Endothelial cell (in vitro differentiated cells): ENCODE measurements at regions not wholly inside any gene's neighbourhood (a gene's known extent, or its start where the extent isn't known, plus 50 kb on each side); places are given as distances from the start of the nearest gene placed in this dataset.

Experiments
- DNase-seq: peaks from one replicate; pipeline ENCODE4 v3.0.0; 2021; ENCODE audit warnings: low spot score
- H3K27ac Mint-ChIP-seq: one replicate; pipeline ENCODE4 v1.8.0; 2021; ENCODE audit warnings: mixed read lengths, inconsistent platforms; ENCODE audit not compliant: unreplicated experiment
- H3K27me3 Mint-ChIP-seq: one replicate; pipeline ENCODE4 v1.8.0; 2021; ENCODE audit warnings: mild to moderate bottlenecking, moderate library complexity, mixed read lengths, inconsistent platforms; ENCODE audit not compliant: unreplicated experiment
- H3K36me3 Mint-ChIP-seq: one replicate; pipeline ENCODE4 v1.8.0; 2021; ENCODE audit warnings: mild to moderate bottlenecking, low read depth, mixed read lengths, inconsistent platforms; ENCODE audit not compliant: unreplicated experiment
- H3K4me1 Mint-ChIP-seq: one replicate; pipeline ENCODE4 v1.8.0; 2021; ENCODE audit warnings: mild to moderate bottlenecking, mixed read lengths, inconsistent platforms; ENCODE audit not compliant: unreplicated experiment
- H3K4me3 Mint-ChIP-seq: one replicate; pipeline ENCODE4 v1.8.0; 2021; ENCODE audit warnings: mild to moderate bottlenecking, mixed read lengths, inconsistent platforms; ENCODE audit not compliant: unreplicated experiment
- H3K9me3 Mint-ChIP-seq: one replicate; pipeline ENCODE4 v1.8.0; 2021; ENCODE audit warnings: mixed read lengths, inconsistent platforms; ENCODE audit not compliant: unreplicated experiment
- TF ChIP-seq, protein P1 (sequence below): fragments of 200-600 bp; sonication (generic); IDR thresholded peaks from one replicate; pipeline ENCODE4 v1.5.0; 2021; ENCODE audit warnings: antibody characterized with exemption; ENCODE audit not compliant: unreplicated experiment

DNA sequence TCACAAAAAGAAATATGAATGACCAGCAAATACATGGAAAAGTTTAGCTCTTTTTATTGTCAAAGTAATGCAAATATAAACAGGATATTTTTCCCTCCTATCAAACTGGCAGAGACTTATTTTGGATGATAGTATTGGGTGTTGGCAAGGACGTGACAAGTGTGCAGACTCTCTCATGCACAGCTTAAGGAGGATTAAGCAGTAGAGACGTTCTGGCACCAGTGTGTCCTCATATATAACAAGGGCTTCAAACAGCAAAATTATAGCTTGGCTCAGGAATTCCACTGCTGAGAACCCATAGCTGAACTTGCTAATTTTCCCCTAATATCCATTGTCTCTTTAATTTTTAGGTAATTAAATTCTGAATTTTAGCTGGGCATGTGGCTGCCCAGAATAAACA is 114.4 kb downstream of the FAM124B start:
- no peaks in the 10 kb centered on the region for H3K4me1 Mint-ChIP-seq
- no peak overlapping the region for H3K27ac Mint-ChIP-seq
- DNase-seq = no peak
- no peaks in the 10 kb centered on the region for H3K27me3 Mint-ChIP-seq
- H3K36me3 Mint-ChIP-seq = no peaks in the 10 kb centered on the region
- H3K9me3 Mint-ChIP-seq = no peaks in the 10 kb centered on the region
- TF ChIP-seq, protein P1, sequence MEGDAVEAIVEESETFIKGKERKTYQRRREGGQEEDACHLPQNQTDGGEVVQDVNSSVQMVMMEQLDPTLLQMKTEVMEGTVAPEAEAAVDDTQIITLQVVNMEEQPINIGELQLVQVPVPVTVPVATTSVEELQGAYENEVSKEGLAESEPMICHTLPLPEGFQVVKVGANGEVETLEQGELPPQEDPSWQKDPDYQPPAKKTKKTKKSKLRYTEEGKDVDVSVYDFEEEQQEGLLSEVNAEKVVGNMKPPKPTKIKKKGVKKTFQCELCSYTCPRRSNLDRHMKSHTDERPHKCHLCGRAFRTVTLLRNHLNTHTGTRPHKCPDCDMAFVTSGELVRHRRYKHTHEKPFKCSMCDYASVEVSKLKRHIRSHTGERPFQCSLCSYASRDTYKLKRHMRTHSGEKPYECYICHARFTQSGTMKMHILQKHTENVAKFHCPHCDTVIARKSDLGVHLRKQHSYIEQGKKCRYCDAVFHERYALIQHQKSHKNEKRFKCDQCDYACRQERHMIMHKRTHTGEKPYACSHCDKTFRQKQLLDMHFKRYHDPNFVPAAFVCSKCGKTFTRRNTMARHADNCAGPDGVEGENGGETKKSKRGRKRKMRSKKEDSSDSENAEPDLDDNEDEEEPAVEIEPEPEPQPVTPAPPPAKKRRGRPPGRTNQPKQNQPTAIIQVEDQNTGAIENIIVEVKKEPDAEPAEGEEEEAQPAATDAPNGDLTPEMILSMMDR = no peak
- no peak overlapping the region for H3K4me3 Mint-ChIP-seq

GRCh38 chr2:224286923-224287322 is 115.0 kb downstream of the FAM124B start:
- Mint-ChIP-seq H3K27me3 (no peaks in the 10 kb centered on the region), H3K4me3 (no peak overlapping the region), H3K27ac (no peak overlapping the region), H3K36me3 (no peaks in the 10 kb centered on the region), H3K4me1 (no peaks in the 10 kb centered on the region), H3K9me3 (no peaks in the 10 kb centered on the region)
- TF ChIP-seq, protein P1 = peak; percentile 22
- DNase-seq = no peak

DNA sequence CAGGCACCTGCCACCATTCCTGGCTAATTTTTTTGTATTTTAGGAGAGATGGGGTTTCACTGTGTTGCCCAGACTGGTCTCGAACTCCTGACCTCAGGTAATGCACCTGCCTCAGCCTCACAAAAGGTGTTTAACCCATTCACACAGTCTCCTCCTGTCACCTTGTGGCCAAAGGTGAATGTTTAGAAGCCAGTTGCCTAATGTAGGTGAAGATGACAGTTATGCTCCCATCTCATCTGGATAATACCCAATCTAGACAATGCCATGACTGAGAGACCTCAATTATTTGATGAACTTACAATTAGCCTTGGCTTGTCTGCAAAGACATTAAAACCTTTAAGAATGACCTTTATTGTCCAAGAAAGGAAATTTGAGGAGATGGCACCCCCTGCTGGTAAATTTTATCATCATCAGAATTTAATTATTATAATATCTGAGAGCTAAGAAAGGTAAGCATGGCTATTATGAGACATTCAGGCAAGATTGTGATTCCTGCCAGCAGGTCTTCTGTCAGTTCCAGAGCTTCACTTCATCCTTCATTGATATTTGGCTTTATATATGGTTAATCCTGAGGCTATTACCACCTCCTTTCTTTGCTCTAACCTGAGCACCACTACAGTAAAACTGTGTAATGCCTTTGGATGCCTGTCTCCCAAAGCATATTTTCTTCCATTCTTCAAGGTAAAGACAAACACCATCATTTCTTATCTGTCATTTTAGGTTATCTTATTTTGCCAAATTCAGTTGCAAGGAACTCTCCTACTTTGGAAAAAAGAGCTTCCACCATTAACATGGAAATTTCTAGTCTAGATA is 117.6 kb downstream of the FAM124B start:
- Mint-ChIP-seq H3K4me3 (no peak overlapping the region), H3K27me3 (no peaks in the 10 kb centered on the region), H3K9me3 (no peaks in the 10 kb centered on the region), H3K4me1 (peaks cover 2% of the 10 kb centered on the region), H3K36me3 (no peaks in the 10 kb centered on the region), H3K27ac (no peak overlapping the region)
- TF ChIP-seq, protein P1 = peak; percentile 88
- no peak for DNase-seq

- Mint-ChIP-seq H3K9me3 (no peaks in the 10 kb centered on the region), H3K27me3 (no peaks in the 10 kb centered on the region), H3K27ac (no peak overlapping the region), H3K36me3 (no peaks in the 10 kb centered on the region), H3K4me3 (no peak overlapping the region), H3K4me1 (peaks cover 2% of the 10 kb centered on the region)
- no peak for DNase-seq
- TF ChIP-seq, protein P1 = no peak
Measured at GRCh38 chr2:224283466-224283965, 118.4 kb downstream of the FAM124B start.

- H3K36me3 Mint-ChIP-seq = no peaks in the 10 kb centered on the region
- no peak overlapping the region for H3K27ac Mint-ChIP-seq
- H3K4me3 Mint-ChIP-seq = no peak overlapping the region
- no peaks in the 10 kb centered on the region for H3K9me3 Mint-ChIP-seq
- no peak for DNase-seq
- TF ChIP-seq, protein P1 = no peak
- H3K4me1 Mint-ChIP-seq = peaks cover 2% of the 10 kb centered on the region
- H3K27me3 Mint-ChIP-seq = peaks cover 1% of the 10 kb centered on the region
Measured at GRCh38 chr2:224281374-224281773, 120.5 kb downstream of the FAM124B start.
